Adrenal gland (tissue), 5 donors: ENCODE measurements at regions not wholly inside any gene's neighbourhood (a gene's known extent, or its start where the extent isn't known, plus 50 kb on each side); places are given as distances from the start of the nearest gene placed in this dataset.

ENCODE experiments used
- POLR2A ChIP-seq, 2 donors: fragments of 450-650 bp; IDR thresholded peaks; one replicate each; pipeline ENCODE4 v1.6.1; 2017; ENCODE audit warnings: antibody characterized with exemption in 2 of 2, mild to moderate bottlenecking in 2 of 2, moderate library complexity in 1 of 2
- TF ChIP-seq, protein P1 (sequence below), 6 experiments: fragments of 450-650 bp in 4 of 6; fragments of 200-600 bp in 2 of 6; sonication (generic) in 1 of 6; IDR thresholded peaks; 1 replicate in 5 of 6; 2 replicates in 1 of 6; pipeline versions ENCODE4 v1.5.1 to v1.8.0; 2016 to 2021; ENCODE audit warnings: antibody characterized with exemption in 6 of 6, mild to moderate bottlenecking in 2 of 6, moderate library complexity in 1 of 6
- donor health status: DM: no; HTN: no; CAD: no.

DNA sequence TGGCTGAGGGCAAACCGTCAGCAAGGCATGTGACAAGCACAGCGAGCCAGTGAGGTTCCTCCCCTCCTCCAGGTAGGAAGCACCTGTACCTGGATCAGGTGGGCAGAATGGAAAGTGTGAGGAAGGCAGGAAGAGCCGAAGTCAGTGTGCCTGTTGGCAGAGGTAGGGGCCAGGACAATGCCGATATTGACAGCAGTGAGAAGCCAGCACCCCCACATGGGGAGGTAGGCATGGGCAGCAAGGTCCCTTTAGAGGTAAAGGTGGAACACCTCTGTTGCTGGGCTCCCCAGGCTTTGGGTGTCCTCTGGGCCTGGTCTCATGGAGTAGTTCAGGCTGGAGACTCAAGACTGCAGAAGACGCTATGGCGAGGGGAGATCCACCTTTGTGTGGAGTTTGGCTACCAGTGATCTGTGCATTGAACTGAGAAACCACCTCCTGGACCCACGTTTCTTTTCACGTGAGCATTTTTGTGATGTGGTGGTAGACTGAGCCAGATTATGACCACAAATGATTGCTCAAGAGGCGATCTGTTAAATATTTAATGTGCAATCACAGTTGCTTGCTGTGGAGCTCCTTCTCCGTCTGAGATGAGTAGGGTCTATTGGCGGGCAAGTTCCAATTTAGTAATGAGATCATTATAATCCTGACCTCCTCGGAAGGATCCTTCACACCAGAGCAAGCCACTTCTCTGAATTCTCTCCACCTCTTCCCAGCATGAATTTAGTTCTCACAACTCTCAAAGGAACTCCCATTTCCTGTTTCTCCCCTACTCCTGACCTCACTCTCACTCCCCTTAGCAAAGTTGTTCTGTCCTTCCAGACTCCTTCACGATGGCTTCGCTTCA is 174.8 kb downstream of the CDH26 start:
- TF ChIP-seq, protein P1, sequence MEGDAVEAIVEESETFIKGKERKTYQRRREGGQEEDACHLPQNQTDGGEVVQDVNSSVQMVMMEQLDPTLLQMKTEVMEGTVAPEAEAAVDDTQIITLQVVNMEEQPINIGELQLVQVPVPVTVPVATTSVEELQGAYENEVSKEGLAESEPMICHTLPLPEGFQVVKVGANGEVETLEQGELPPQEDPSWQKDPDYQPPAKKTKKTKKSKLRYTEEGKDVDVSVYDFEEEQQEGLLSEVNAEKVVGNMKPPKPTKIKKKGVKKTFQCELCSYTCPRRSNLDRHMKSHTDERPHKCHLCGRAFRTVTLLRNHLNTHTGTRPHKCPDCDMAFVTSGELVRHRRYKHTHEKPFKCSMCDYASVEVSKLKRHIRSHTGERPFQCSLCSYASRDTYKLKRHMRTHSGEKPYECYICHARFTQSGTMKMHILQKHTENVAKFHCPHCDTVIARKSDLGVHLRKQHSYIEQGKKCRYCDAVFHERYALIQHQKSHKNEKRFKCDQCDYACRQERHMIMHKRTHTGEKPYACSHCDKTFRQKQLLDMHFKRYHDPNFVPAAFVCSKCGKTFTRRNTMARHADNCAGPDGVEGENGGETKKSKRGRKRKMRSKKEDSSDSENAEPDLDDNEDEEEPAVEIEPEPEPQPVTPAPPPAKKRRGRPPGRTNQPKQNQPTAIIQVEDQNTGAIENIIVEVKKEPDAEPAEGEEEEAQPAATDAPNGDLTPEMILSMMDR (IDR thresholded peaks at IDR 0.05): no peak
- TF ChIP-seq POLR2A (IDR thresholded peaks at IDR 0.05): no peak
